NCI-H1092 treated with DMSO at 0.1 percent for 48 hours (cell line): ENCODE measurements at regions not wholly inside any gene's neighbourhood (a gene's known extent, or its start where the extent isn't known, plus 50 kb on each side); places are given as distances from the start of the nearest gene placed in this dataset.

ENCODE experiments used
- DNase-seq: peaks from one replicate; lab custom pipeline; 2025; lab: John Stamatoyannopoulos, UW

DNA sequence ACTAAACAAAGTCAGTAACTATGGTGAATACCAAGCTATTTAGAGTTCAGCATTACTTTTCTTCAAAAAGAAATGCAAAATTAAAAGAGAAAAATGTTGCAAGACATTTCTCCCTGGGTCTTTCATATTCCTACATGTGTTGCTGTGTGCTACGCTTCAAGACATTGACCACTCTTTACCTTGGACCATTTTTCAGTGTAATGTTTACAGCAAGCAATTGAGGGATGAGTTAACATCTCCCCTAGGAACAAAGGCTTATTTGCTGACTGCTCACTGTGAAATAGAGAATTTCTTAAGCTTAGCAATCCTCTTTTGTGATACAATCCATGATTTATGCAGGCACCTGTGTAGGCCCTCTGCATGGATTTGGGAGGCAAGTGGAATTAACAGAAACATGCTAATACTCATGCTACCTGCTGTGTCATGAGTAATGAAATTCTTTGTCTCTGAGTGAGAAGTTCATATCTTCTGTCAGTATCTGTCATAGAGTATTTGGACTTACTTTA is 1202.9 kb upstream of the CDH8 start:
- no peak for DNase-seq

DNA sequence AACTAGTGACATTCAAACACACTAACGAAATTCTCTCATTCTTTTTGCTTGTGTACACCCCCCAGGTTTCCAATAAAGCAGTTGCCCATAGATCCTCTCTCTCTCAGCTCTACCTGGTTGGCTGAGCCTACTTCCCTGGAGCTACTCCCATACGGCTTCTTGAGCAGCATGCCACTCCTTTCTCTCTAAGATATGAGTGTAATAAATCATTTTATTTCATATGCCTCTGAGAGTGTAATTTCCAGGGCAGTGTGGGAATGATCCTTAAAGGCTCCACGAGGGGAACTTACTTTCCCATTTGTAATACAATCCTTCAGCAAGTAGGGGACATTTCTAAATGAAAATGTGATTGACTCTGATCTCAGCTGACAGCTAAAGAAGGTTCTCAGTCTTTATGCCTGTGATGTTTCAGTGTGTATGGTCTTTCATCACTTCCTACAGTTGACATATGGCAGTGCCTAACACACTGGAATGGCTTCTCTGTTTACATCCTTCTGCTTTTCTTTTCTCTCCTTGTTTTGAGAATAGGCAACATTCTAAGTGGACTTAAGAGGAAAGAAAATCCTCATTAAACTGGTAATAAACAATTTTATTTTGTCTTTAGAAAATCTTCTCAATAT is 1194.3 kb upstream of the CDH8 start:
- no peak for DNase-seq

DNA sequence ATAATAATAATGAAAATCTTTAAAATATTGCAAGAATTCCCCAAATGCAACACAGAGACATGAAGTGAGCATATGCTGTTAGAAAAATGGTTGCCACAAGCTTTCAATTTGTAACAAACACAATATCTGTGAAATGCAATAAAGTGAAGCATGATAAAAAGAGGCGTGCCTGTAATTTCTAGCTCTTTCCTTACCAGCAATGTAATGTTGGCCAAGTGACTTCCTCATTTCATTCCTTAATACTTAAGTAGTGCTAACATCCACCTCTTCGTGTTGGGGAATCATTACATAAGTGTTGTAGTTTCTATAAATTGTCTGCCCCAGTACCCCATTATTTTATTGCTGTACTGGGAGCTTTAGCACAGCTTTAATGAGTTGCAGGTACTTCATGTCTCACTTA is 1192.0 kb upstream of the CDH8 start:
- DNase-seq = no peak

DNA sequence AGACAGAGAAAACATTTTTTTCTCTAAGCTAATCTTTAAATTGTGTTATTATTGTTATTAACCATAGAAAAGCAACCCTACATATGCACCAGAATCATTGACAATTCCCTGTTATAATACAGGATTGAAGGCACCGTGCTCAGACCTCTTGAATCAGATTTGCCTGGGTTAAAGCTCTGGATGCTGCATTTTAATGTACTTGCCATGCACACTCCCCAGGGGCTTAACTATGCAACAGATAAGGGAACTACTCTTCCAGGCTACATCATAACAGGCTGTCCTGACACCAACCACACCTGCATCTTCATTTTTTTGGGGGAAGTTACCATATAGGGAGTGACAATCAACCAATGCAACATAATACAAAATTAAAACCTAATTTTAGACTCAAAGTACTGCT is 1187.6 kb upstream of the CDH8 start:
- no peak for DNase-seq

DNA sequence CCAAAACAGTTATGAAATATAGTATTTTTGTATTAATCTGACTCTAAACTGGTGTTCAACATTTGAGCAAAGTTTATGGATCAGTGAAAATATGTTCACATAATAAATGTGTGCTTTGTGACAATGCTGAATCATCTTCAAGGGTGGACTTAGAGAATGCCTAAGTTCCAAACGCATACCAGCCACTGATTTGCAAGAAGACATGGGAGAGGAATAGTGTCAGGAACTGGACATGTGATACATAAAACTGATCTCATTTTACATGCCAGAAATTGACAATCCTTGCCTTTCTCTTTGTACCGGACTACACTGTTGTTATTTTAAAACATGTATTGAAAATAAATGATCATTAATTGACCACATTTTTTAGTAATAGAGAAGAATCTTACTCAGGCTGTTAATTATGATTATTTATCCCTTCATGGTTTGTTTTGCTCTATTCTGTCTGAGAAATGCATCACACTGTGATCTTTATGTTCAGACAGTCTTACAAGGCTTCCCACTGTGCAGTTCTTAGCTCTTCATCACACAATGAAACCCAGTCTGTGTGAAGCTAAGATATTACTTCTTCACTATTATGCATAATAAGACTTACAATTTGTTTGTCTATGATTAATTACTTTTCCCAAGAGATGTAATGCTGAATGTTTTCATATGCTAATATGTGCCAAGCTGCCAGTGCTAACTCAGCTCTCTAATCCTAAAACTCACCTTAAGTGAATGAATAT is 1180.6 kb upstream of the CDH8 start:
- no peak for DNase-seq

DNA sequence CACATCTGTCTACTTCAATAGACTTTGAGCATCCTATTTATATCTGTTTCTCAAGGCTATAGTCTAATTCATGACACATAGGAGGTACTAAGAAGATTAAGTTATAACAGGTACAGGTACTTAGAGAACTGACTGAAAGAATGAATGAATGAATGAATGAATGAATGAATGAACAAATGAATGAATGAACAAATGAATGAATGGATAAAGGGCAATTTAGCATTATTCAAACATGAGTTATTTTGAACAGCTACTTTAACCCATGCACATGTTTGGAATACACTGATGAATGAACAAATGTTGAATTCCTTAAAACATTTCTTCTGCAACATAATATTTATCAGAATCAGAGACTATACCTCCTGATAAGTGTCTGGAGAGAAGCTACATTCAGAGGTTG is 1165.6 kb upstream of the CDH8 start:
- no peak for DNase-seq

DNA sequence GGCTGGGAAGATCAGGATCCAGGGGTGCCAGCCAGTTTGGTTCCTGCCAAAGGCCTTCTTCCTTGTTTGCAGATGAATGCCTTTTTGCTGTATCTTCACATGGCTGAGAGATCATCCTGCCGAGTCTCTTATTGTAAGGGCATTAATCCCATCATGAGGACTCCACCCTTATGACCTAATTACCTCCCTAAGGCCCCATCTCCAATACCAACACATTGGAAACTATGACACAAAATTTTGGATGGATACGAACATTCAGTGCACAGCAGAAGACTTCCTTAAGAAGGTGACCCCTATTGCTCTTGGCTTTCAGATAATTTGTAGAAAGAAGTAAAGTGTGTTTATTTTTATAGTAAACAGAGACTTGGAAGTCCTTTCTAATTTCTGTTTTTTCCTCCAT is 1164.7 kb upstream of the CDH8 start:
- DNase-seq = no peak

DNA sequence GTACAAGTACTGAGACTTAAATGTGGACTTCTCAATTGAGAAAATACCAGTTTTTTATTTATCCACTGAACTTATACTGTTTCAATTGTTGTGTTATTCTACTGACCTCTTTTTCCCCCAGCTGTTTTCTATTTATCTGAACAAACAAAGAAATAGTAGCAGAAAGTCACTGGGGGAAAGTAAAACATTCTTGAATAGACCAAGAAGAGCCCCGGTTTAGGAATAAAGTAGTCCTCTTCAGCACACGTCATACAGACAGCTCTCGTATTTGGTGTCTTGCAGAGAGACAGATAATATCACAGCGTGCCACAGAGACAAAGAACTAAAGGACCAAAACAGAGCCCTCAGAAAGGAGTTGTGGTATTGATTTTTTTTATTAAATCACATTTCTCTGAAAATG is 1159.1 kb upstream of the CDH8 start:
- DNase-seq = no peak

DNA sequence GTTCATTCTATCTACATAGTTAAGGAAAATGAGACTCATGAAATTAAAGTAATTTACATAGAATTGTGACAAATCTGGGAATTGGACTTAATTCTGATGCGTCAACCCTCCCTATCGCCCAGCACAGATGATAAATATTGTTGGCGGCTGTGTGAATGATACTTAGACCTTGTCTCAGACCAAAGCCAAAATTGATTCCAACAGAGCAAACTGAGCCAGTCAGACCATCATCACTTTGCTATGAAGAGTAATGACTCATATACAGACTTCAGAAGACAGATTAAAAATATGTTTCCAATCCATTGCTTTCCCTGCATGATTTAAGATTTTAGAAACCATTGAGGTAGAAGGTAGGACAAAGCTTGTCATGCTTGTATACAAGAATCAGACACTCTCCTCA is 1156.7 kb upstream of the CDH8 start:
- no peak for DNase-seq

DNA sequence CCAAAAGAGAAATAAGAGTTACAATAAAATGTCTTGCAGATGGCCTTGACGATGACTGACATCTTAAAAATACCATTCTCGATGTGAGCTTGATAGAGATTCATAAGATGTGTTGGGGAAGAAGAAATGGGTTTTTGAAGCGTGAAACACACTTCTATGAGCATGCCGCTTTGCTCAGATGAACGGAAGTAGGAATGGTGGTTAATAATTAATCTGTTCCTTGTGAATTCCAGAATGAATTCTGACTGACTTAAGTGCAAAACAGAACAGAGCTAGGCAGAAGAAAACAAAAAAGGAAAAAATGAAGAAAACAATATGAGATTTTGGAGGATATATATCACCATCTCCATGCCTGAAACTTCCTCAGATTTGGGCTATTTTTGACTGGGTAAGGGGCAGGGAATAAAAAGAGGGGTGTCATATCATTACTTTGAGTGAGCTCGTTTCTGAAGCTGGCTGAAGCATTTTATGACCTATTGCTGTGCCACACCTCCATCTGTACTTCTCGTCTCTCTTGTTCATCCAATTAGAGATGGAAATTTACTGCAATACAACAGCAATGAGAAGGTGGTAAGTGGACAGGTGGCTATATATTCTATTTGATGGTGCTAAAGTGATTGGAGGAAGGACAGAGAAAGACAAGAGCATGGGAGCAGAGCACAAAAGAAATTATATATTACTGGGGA is 1152.0 kb upstream of the CDH8 start:
- no peak for DNase-seq

DNA sequence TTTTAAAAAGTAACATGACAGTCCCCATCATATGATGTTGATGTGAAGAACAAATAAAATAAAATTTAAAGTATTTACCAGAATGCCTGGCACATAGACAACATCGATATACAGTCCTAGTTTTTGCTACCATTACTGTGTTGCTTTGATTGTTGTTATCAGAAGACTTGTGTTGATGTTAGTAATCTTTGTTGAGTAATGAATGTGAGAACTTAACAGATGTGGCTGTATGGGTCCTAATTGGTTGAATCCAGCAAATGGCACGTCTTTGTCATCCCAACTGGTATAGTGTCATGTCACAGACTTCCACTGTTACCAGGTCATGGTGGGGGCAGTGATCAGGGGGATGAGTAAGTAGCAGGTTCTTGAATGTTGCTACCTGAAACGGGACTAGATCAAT is 1151.4 kb upstream of the CDH8 start:
- no peak for DNase-seq

DNA sequence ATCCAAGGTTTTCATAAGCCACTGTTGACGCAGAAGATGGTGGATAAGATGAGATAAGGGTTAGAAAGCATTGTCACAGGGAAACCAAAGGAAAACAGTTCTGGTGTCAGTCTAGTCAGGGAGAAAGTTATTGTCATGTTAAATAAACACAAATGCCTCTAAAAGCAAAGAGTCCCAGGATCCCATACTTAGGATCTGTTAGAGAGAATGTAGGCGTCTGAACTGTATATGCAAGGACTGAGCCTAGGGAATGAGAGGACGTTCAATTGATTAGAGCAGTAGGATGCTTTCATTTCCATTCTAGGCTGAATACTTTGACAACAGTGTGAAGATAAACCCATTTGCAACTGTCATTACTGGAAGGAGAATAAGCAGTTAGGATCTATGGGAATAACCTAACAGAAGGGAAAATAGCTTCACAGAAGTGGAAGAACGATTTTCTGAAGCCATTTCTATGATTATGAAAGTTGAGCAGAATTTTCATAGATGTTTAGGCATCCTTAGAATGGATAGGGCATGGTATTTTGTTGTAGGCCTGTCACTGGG is 1149.1 kb upstream of the CDH8 start:
- DNase-seq = no peak

DNA sequence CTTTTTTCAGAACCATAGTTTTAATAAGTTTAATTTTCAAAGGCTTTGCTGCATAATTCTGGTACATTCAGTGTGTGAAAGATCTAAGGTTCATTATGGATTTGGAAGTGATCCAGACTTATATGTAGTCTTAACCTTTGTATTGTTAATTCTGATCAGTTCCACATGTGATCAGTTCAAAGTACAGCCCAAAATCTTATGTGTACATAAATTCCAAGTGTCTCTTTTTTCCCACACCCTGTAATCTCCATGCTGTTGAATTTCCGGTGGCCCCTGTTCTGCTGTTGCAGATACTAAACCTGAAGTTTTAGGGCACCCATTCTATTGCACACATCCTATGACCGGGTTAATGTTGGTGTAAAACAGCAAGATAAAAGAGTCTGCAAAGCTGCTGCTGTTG is 1147.5 kb upstream of the CDH8 start:
- no peak for DNase-seq

DNA sequence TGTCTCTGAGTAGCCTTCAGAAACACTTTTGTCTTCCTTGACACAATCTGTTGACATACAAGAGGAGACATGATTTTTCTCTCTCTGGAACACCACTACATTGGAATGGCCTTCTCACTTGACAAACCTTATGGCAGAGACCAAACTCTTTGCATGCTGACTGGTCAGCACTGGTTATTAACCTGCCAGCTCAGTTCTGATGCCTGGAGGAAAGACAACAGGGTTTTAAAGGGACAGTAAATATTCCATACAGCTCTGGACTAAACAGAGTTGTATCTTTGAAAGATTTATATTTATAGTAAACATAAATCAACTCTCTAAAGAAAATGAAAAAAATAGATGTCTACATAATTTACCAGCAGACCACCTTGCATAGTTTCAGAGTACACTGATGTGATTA is 1139.1 kb upstream of the CDH8 start:
- DNase-seq = no peak

DNA sequence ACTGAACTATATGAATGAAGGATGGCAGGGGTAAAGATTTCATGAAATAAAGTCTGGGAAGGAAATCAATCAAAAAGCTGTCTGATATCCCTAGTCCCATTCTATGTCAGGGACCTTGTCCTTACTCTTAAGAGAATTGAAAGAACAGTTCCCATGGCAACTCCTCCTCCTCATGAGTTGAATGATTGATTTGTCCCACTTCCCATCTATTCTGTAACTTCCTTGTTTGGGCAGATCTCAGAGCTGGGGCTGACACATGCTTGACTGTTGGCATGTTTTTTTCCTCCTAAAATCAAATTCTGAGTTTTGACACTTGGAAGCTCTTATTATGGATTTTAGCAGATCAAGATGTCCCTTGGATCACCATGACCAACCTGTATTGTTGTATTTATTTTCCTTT is 1138.6 kb upstream of the CDH8 start:
- no peak for DNase-seq

DNA sequence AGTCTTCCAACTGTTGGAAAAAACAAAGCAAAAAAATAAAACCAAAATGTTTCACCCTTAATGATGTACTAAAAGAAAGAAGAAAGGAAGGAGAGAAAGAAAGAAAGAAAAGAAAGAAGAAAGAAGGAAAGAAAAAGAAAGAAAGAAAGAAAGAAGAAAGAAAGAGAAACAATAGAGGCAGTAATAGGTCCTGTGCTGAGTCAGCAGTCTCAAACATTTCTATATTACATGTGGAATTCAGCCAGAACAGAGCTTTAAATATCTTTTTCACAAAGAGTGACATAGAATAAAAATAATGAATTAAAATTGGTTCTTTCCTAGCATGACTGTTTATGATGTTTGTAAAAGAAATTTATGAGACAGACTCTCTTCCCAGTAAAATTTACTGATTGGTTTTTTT is 1135.3 kb upstream of the CDH8 start:
- DNase-seq = no peak

DNA sequence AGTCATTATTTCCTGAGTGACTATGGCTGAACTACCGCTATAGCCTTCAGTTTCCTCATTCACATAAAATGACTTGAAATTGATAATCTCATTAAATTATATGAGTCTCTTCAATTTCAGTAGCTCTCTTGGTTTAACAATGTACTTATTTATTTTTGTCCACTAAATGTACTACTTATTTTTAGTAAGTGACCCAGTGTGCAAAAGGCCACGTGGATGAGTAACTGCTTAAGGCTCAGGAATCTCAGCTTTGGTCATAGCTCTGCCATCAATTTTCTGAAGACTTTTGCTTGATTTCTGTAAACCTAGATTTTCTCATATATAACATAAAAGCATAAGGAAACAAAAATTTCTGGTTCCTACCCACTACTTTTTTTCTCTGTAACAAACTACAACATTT is 1132.9 kb upstream of the CDH8 start:
- no peak for DNase-seq

DNA sequence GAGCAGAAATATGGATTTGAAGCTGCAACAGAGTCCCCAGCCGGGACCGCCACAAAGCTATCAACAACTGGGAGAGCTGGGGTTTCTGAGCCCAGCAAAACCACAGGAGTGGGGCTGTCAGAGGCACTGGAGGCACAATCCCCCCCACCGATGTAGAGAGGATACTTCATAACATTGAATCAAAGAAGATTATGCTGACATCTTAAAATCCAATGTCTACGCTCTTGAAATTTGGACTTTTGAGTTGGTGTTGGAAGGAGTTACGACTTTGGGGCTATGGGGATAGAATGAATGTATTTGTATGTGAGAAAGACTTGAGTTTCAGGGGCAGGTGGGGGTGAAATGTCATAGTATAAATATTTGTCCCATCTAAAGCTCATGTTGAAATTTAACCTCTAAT is 1121.6 kb upstream of the CDH8 start:
- DNase-seq = no peak

DNA sequence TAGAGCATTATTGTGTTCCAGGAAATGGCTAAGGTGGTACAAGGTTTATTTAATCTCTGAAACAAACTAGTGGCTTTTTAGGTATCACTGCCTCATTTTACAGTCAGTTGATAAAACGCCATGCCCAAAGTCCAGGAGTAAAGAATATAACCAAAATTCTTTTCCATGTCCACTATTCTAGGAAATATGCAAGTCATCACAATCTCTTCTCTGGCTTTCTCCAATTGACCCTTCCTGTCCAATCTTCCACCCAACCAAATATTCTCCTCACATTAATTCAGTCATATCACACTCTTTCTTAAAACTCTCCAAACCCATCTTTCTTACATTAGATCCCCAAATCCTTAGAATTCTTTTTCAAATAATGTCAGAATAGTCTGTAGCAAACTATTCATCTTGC is 1110.0 kb upstream of the CDH8 start:
- no peak for DNase-seq

DNA sequence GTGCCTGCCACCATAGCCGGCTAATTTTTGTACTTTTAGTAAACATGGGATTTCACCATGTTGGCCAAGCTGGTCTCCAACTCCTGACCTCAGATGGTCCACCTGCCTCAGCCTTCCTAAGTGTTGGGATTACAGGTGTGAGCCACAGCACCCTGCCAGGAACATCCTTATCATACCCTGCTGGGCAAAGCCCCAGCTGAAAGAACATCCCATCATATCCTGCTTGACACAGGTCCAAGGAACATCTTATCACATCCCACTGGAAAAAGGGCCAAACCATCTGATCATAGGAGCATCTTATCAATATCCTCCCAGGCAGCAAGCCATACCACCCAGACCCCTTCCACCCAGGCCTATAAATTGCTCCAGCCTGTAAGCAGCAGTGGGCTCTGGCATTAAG is 1109.2 kb upstream of the CDH8 start:
- no peak for DNase-seq

DNA sequence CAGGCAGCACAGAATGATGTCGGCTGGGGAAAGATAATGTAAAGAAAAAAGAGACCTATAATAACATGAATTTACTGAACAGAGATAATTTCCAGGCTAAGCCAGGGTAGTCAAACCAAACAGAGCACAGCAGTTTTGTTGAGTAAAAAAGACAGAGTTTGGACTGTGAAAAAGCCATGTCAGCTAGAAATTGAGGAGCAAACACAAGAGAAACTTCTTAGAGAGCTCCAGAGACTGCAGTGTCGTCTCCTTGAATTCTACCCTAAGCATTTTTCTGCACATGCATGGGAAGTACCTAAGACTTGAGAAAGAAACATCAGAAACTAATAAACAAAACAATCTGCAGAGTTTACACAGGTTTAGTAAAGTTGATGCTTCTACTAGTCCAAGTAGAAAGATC is 1098.8 kb upstream of the CDH8 start:
- no peak for DNase-seq

DNA sequence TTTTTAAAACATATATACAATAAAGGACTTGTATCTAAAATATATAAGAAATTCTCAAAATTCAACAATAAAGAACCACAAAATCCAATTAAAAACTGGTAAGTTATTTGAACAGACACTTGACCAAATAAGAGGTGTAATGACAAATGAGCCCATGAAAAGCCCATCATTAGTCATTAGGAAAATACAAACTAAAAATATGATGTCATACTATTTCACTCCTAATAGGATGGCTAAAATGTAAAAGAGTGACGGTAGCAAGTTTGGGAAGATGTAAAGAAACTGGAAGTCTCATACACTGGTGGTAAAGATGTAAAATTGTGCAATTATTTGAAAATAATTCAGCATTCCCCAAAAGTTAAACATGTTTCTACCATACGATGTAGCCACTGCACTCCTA is 1095.3 kb upstream of the CDH8 start:
- no peak for DNase-seq

DNA sequence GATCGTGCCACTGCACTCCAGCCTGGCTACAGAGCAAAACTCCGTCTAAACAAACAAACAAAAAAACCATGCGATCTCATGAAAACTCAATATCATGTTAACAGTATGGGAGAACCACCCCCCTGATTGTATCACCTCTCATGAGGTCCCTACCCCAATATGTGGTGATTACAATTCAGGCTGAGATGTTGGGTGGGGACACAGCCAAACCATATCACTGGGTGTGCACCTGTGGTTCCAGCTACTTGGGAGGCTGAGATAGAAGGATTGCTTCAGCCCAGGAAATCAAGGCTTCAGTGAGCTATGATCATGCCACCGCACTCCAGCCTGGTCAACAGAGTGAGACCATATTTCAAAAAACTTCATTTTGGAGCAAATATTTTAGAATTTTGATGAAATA is 1094.7 kb upstream of the CDH8 start:
- no peak for DNase-seq
